ENCODE measurements at regions not wholly inside any gene's neighbourhood (a gene's known extent, or its start where the extent isn't known, plus 50 kb on each side); places are given as distances from the start of the nearest gene placed in this dataset.

DNA sequence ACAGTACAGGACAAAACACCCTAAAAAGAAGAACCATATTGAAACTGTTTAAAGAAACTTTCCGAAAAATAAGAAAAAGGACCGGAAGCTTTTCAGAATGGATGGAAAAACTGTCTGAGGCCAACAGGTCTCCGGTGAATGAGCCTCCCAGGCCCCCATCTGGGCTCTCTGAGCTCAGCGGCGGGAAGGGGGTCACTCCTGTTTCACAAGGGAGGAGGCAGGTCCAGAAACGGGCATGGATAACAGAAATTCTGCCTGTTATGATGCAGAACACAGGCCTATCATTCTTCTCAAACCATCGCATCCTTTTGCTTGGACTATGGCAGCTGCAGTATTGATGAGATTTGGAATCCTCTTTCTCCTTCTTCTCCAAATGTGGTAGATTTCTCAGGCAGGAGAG, 58.9 kb upstream of the SHH start:
- DNase-seq = no peak

DNA sequence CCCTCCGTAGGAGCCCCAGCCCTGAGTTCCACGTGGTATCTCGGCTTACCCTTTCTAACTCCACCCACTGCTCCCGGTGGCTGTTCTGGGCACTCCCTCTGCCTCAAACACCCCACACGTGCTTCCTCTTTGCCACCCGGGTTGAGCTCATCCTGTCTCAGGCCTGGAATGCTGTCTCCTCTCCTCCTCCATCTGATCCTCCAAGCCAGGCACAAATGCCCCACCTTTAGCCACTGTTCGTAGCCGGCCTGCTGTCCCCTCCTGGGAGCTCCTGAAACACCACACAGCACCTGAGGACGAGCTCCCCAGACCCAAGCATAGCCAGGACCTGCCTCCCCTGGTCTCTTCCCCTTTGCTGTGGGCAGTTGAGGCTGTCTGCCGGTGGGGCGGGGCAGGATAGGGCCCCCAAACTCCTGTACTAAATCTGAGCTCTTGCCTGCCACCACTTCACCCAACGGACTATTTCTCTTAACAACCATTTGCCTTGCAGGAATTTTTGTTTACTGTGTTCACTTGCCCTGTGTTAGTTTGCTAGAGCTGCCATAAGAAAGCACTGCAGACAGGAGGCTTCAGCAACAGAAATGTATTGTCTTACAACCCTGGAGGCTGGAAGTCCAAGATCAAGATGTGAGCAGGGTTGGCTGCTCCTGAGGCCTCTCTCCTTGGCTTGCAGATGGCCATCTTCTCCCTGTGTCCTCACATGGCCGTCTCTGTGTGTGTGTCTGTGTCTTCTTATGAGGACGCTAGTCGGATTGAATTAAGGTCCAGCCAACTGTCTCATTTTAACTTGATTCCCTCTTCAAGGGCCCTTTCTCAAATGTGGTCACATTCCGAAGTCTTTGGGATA, 58.3 kb upstream of the SHH start:
- DNase-seq = no peak

DNA sequence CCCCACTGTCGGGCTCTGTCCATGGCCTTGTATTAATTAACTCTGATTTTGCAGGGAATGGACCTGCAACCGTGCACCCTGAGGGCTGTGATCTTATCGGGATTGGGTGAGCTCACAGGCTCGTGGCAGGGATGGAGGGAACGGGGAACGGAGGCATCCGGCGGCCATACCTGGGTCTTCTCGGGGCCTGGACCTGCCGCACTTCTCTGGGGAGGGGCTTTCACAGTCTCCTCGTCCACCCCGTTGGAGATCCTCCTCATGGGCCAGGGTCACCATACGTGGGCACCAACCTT, 57.5 kb upstream of the SHH start:
- no peak for DNase-seq

DNA sequence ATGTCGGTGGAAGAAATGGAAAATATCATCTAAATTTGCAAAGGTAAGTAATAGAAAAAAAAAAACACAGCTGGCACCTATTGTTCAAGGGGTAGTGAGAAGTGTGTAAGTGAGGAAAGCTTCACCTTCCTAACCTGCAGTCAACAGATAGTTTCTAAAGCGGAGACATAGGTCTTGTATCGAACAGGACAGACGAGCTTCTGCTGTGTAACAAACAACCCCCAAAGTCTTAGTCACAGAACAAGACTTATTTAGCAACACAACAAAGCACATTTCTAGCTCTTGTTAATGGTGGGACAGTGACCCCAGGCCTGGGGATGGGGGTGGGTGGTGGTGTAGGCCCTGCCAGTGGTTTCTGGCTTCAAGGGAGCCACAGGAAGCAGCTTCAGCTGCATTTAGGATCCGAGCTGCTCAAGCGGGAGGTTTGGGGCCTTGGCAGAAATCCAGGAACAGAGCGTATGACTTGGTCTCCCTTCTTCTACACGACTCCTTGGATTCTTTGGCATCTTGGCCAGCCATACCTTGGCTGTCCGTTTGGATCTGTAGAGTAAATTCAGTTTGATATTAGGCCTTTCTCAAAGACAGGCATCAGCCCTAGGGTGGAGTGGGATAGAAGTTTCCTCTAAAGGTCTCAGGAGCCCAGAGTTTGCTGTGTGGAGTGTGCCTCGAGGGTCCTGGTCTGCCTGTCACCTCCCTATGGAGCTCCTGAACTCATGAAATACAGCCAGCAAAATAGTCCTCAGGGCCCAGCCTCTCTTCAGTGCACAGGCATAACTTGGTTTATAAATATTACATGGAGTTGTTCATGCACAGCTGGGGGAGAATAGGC, 56.9 kb upstream of the SHH start:
- DNase-seq = no peak

DNA sequence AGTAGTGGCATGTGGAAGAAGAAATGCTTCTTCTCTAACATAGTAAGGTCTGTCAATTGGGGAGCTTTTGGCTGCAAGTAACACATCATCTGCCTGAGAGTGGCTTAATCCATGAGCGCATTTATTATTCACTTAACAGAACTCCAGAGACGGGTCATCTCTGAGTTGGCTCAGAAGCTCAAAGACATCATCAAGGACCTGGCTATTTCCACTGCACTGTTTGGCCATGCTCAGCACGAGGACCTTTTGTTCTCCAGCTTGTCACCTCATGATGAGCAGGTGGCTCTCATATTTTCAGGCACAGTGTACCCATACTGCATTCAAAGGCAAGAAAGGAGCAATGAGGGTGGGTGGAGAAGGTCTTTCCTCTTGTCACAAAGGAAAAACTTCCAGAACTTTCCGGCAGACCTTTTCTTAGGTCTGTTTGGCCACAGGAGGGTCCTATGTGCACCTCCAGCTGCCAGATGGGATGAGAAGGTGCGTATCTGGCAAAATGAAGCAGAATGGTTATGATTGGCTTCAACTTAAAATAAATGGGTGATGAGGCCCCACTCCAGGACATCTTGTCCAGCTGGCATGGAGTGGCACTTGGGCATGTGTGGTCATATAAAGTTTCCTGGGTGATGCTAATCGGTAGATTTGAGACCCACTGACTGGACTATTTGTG, 55.6 kb upstream of the SHH start:
- no peak for DNase-seq

DNA sequence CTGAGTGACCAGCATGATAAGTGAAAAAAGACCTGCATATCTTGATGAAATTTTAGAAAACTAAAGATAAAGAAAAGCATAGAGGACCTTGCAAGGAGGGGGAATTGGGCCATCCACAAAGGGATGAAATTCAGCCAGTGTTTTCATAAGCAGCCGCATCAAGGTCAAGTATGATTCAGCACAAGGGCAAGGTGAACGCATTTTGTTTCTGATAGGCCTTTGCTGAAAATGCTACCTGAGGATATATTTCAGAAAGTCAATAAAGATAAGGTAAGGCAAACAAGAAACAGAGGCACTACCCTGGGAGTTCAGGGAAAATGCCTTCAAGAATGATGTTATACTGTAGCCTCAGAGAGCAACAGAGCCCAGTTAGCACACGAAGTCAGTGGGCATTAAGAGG, 55.0 kb upstream of the SHH start:
- no peak for DNase-seq

DNA sequence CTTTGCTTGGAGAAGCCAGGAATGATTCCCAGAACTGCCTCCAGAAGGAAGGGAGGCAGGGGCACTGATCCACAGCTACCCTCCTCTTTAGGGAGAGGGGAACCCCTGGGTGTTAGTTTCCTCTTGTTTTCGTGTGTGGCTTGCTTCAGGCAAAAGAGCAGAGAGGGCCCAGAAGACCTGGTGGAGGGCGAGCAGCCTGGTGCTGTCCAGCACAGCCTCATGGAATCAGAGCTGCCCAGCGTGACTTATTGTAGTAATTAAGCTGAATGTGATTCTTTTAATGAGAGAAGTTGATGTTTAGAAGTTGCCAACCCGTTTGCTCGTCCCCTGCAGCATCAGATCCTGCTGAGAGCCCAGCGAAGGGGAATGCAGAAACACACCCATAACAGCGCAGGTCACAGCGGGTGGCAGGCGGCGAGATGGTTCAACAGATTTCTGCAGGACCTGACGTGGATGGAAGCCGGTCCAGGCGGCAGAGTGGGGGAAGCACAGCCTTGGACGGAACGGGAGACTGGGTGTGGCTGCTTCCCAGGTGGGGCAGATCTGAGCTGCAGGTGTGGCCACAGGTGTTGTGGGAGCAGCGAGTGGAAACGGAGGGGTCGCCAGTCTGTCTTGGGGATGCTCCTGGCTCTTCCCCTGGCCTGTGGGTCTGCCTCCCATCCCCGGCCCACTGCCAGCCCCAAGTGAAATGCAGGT, 53.7 kb upstream of the SHH start:
- no peak for DNase-seq

DNA sequence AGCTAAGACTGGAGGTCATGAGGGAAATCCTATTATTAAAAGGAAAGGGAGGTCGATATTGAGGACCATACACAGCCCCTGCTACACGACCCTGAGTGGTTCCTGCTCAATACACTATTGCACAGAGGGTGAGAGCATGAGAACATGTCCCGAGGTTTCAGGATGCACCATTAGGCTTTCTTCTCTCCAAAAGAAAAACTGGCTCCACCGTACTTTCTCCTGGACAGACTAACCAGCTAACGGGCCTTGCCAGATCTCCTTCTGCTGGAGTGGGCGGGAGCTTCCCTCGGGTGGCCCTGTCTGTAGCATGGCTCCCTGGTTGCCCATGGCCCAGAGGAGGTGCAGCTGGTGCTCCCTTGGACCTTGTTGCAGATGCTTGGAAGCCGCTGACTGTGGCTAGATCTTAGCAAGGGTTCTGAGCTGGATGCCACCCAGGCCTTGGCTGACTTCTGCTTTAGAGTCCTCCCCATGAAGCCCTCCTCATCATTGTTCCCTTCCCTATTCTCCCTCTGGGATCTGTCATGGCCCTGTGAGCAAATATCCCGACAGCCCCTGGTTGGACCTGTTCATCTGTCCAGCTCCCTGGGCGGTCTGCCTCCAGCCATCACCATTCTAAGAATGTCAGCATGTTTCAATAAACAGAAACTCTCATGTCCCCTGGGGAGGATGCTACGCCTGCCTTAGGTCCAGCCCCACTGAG, 52.9 kb upstream of the SHH start:
- no peak for DNase-seq

DNA sequence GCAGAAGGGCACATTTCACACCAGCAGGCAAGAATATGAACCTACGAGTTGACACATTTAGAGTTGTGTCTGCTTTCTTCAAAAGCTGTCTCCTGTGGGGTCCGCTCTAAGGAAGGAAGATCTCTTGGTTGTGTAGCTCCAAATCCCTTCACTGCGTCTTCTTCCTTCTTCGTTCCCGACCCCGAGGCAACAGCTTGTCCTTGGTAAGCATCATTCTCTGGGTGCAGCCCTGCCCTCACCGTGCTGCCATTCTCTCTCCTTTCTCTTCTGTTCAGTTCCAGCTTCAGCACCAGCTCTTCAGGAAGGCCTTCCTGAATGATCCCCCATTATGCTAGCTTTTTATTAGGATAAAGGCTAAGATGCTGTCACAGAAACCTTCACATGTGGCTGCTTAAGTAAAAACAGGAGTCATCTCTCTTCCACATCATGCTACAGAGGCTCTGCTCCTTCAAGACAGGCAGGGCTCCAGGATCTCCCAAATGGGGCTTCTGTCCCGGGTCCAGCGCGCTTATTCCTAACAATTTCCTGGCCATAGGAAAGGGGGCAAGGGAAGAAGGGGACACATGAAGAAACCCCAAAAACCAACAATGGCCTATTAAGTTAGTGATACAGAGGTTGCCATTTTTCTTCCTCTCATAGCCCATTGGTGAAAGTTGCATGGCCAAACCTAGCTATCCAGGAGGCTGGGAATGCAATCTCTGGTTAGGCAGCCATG, 52.2 kb upstream of the SHH start:
- DNase-seq = no peak

DNA sequence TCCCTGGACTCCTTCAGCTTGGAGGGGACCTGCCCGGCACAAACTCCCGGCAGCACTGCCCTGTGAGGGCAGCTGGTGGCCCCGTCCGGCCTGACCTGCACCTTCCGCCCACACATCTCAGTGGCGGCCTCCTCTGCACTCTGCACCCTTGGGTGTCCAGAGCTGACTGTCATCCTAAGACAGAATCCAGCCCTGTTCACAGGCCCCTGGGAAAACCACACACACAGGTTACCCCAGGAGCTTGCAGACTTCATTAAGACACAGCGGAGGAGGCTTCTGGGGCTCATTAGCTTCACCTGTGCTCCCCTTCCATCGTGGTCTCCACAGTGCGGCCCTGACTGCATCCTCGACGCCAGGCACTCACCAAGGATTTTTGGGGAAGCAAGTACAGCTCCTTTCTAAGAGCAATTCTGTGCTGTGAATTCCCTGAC, 51.5 kb upstream of the SHH start:
- DNase-seq = no peak

DNA sequence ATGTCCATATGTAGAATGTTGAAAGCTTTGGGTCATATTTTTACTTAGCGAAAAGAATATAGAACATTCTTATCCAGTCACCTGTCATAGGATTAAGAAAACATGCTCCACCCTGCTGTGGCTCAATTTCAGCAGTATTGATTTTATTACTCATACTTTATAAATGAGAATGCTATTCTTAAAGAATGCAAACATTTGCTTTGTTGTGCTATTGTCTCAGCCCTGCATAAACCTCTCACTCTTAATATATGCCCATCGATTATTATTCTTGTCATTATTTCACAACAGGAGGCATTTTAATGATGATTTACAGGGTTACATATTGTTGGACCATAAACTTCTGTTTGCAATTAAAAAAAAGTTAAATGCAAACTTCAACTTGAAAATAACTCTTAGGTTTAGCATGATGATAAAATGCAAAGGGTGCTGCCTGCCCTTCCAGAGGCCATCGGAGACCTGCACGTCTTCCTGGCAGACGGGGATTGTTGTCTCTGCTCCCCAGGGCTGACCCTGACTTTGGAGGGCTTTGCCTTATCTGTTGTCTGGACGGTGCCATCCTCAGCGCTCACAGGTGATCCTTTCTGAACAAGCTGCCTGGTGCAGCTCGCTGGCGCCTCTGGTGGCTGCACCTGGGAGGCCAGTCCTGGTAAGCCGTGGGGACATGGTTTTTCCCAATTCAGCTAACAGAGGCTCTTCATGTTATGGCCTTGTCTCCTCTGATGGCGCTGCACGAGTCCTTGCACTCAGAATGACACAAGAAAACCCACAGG, 50.0 kb upstream of the SHH start:
- DNase-seq = no peak

Data from NCI-H2029 (cell line).